GM18858 (cell line): ENCODE measurements at regions not wholly inside any gene's neighbourhood (a gene's known extent, or its start where the extent isn't known, plus 50 kb on each side); places are given as distances from the start of the nearest gene placed in this dataset.
"Not testable (repeated sequence)": the region's sequence is repeated elsewhere in the genome, so short reads cannot be mapped to it uniquely, and the experiment has no call there.

ENCODE experiments used
- ATAC-seq: cut with Tn5 transposase; IDR thresholded peaks from one replicate; pipeline ENCODE4 v1.9.1; 2021; ENCODE audit not compliant: unreplicated experiment

DNA sequence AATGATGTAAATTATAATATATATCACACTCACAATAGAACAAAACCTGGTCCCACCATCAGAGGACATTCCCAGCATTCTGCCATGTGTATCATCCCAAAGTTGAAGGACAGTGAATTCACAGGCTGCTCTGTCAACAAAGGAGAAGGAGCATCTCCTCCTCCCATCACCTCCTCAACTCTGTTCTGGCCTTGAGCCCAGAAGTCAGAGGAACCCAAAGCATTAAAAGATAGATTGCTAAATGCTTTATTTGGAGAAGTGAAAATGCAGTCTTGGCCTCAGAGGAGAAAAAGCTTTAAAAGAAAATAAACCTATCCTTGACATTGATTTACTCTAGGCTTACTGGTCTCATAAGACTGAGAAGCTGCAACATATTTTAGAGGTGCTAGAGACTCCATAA, 268.8 kb upstream of the RASGEF1B start:
- ATAC-seq = no peak

DNA sequence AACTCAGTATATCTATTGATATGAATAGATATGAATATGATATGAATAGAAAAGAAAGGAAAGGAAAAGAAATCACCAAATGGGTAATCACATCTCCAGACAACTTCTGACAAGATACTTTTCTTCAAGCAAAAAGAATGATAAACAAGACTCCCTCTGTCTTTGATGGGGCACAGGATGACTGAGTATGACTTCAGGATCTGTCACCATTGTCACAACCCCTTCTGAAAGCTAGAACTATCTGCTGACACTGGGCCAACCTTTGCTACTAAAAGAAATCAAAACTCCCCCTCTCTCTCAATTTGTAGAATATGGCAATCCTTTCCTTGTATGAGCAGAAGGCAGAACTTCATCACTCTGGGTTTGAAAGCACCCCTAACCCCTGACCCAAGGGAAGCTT, 267.2 kb upstream of the RASGEF1B start:
- no peak for ATAC-seq

DNA sequence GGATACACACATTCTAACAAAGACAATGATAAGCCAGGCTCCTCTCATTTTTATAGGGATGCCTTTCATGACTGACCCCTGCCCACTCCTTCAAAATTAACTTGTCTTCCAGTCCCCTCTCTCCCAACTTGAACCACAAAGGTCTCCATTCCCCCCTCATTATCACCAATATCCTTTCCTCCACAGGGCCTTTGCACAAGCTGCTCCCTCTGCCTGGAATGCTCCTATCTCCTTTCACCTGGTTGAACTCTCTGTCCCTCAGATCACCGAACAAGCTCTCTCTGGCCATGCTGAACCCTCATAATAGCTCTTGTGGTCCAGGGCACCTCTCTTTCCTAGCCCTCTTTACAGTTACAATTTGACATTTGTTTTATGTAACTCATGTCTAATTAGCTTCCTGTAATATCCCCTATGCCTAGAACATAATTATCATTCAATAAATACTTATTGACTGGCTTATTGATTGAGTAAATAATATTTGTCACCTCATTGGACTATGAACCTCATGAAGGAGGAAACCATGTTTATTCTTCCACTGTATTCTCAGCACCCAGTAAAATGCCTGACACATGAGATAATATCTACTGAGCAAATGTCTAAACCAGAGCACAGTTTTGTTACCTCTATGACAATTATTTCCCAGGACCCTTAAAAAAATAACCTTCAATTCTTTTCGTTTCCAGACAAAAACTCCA, 266.3 kb upstream of the RASGEF1B start:
- ATAC-seq = no peak

DNA sequence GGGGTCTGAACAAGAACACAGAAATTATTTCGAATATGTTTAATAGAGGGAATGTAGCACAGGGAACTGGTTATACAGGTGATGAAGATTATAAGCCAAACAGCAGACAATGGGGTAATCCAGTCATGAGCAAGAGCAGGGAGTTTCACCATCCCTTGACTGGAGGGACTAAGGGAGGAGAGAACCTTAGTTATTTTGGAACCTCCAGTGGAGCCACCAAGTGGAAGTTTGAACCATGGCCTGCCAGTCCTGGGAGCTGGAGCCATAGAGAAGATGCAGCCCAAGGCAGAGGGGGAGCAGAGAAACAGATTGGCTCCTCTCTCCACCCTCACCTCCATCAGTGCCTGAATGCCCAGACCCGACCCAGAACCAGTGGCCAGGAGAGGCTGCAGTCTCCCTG, 264.6 kb upstream of the RASGEF1B start:
- ATAC-seq = no peak

DNA sequence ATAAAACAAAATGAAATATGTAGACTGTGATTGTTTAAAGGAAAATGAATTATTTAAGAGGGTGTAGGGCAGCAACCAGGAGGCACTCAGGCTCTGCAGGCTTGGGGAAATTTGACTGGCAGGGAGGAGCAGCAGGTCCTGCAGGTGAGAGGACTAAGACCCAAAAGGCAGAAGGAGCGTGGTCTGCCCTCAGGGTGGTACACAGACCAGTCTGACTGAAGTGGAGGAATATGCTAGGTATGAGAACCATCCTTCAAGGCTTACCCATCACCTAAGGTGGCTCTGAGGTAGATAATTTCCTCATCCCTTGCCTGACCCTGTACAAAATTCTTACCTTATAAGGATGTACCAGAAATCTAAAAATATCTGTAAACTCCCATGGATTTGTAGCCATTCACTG, 261.3 kb upstream of the RASGEF1B start:
- ATAC-seq = no peak

DNA sequence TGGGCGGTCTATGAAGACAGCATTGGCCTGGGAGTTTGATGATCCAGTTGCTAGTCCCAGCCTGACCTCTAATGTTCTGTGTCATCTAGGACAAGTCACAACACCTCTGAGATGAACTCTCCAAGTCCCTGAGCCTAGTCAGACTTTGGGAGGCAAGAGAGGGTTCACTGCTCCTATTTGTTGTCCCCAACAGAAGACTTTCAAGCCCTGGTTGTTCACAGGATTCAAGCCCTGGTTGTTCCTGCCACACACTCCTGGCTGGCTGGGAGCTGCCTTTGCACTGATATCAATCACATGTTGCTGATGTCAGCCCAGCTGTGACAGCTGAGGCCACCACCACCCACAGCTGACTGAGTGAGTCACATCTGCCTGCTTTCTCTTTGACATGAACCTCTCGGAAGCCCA, 253.2 kb upstream of the RASGEF1B start:
- ATAC-seq = peak; percentile 100

DNA sequence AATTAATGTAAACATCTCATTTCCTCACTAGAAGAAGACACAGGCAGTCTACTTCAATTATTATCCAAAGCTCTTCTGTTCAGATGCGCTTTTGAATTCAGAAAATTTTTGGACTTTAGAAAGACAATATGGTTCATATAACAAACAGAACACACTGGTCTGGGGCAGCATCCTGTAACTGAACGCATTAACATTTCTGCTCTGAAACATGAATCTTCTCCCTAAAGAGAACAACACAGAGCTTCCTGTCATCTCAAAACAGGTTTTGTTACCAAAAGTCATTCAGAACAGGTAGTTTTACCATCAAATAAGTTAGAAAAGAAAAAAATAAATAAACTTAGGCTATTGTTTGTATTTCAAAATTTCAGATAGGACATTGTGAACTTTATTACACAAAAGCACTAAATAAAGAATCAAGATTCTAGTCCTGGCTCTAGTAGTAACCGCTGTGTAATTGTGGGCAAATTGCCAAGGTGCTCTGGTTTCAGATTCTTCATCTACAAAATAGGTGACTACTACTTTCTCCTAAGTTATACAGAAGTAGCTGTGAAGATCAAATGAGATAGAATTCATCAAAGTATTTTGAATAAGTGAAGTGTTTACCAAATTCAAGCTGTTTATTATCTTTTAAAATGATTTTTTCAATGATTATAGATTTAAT, 252.3 kb upstream of the RASGEF1B start:
- no peak for ATAC-seq

DNA sequence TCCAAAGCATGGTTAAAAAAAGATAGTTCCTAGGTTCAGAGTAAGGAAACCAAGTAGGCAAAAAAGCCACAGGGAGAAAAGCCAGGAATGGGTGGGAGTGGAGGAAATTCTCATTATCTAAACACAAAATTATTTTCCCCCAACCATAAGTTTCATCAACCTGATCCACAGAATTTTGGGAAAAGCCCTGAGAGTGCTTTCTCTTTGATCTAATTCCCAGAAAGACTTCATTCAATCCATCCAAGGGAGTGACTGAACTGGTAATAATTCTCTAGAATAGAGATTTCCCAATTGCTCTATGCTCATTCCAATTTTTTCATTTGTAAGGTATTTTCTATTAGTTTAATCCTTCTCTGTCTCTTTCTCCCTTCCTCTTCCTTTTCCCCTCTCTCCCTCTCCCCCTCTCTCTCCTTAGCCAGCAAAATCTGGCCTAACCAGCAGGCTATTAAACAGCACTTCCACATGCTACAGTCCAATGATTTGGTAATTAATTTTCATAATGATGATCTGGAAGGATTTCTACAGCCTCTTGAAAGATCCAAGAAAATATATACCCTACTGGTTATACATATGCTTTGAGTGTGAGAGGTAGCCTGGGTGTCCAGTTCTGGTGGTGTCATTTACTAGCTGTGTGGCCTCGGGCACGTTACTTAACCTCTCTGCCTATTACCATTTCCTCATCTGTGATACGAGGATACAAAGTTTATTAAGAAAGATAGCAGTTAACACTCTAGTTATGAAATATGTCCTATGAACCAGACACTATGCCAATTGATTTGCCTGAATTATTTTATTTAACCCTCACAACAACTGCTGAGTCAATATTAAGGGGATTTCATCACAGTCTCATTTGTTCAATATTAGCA, 251.5 kb upstream of the RASGEF1B start:
- no peak for ATAC-seq

DNA sequence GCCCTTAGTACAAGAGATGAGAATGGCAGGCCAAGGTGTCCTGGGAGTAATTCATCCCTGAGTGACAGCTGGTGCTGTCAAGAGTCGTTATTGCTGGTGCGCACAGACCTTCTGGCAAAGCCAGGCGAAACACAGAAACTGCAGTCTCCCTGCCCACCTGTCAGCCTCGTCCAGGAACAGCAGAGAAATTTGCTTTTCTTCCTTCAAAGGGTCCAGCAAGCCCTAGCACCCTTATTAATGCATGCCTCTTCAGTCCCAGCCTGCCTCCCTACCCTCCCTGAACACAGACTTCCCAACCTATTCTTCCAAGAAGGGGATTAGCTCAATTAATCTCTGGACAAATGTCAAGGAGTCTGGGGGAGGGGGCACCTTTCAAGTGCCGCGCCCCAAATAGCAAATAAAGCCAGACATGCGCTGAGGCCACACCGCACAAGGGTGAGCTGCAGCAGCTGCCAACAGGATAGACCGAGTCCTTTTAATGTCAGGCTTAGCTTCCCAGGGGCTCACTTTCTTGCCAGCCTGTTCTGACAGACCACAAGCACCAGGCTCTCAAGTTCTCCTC, 250.7 kb upstream of the RASGEF1B start:
- ATAC-seq = no peak

DNA sequence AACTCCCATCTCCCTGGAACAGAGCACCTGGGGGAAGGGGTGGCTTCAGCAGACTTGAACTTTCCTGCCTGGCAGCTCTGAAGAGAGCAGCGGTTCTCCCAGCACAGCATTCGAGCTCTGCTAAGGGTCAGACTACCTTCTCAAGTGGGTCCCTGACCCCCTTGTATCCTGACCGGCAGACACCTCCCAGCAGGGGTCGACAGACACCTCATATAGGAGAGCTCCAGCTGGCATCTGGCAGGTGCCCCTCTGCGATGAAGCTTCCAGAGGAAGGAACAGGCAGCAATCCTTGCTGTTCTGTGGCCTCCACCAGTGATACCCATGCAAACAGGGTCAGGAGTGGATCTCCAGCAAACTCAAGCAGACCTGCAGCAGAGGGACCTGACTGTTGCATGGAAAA, 244.1 kb upstream of the RASGEF1B start:
- ATAC-seq = no peak

DNA sequence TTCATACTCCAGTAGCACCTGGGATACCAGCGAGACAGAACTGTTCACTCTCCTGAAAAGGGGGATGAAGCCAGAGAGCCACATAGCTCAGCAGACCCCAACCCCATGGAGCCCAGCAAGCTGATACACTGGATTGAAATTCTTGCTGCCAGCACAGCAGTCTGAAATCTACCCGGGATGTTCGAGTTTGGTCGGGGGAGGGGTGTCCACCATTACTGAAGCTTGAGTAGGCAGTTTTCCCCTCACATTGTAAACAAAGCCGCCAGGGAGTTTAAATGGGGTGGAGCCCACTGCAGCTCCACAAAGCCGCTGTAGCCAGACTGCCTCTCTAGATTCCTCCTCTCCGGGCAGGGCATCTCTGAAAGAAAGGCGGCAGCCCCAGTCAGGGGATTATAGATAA, 243.7 kb upstream of the RASGEF1B start:
- ATAC-seq = not testable (repeated sequence)

DNA sequence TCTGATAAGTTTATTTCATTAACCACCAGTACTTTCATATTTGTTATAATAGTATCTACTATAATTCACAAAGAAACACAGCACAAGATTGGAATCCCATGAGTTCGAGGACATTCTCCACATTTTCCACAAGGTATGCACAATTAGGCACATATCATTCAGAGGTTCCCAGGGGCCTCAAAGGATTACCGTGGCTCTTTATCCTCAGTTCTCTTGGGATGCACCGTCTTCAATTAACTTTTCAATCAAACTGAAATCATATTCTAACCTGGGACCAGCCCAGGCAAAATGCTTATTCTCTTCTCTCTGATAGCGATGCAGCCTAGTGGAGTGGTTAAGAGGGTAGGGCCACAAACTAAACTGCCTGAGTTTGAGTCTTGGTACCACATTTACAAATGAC, 242.6 kb upstream of the RASGEF1B start:
- ATAC-seq = no peak

DNA sequence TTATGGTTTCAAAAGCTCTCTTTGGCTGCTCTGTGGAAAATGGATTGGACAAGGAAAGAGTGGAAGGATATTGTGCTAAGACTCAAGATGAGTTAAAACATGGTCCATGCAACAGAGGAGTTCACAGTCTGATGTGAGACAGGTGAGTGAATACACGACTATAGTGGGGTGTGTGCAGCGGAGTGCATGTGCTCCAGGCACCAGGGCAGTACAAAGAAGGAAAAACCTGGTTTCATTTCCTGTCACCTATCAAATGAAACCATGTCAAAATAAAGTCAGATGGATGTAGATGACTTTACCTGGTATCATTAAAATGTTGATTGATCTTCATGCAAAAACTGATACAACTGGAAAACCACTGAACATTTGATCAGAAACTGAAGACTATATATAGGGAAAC, 241.0 kb upstream of the RASGEF1B start:
- no peak for ATAC-seq

DNA sequence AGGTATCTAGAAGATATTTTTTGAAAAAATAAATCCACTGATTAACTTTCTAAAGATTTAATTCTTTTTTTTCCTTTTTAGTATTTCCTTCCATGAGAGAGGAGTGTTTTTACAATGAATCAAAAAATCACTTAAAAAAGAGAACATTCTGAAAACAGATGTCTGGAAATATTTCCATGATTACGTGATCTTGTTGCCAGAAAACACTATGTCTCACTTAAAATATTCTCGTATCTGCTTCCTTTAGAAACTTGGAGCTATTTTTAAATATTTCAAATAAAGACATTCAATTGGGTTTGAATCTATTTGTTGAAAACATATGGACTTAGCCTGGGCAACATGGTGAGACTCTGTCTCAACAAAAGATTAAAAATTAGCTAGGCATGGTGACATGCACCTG, 232.8 kb upstream of the RASGEF1B start:
- no peak for ATAC-seq

DNA sequence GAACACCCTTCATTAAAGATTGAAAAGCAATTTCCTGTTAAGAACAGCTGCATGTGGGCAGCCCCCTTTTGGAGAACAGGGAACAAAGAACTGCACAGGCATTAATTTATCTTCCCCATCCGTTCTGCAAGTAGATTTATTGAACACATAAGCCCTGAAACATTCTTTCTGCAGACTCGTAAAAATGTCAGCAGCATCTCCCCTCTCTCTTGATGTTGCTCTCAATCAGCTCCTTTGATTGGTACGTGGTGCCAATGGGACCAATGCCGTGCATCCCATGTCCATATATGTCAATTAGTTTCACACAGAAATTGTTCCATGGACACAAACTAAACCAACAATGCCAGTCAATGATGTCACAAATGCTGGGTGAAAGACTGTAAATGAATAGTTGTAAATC, 228.5 kb upstream of the RASGEF1B start:
- ATAC-seq = no peak

DNA sequence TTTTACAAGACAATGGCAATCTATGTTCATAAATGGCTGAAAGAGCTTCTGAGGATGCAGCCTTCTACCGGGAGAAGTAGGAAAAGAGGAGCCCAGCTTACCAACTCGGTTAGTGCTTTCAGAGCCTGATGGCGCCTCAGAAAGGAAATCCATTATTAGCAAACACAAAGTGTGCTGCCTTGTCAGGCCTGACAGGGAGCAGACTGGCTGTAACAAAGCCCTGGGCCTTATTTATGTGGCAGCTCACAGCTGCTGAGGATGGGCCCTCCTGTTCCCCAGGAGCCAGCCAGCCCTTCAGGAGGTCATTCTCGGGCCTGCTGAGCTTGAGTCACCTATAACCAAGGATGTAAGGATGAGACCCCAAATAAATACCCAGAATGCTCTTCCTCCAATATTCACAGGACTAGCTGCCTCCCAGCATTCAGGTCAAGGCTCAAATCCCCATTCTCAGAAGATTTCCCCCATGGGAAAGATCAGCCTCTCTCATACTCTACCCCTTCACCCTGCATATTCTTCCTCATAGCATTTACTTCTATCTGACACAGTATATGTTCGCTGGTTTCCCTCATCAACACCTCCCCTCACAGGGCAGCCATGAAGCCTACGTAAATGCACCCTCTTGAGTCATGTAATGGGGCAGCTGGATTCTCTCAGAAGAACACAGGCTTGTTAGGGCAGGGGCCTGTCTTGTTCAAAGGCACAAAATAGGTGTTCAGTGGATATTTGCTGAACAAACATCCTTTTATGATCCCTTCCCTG, 227.0 kb upstream of the RASGEF1B start:
- no peak for ATAC-seq

DNA sequence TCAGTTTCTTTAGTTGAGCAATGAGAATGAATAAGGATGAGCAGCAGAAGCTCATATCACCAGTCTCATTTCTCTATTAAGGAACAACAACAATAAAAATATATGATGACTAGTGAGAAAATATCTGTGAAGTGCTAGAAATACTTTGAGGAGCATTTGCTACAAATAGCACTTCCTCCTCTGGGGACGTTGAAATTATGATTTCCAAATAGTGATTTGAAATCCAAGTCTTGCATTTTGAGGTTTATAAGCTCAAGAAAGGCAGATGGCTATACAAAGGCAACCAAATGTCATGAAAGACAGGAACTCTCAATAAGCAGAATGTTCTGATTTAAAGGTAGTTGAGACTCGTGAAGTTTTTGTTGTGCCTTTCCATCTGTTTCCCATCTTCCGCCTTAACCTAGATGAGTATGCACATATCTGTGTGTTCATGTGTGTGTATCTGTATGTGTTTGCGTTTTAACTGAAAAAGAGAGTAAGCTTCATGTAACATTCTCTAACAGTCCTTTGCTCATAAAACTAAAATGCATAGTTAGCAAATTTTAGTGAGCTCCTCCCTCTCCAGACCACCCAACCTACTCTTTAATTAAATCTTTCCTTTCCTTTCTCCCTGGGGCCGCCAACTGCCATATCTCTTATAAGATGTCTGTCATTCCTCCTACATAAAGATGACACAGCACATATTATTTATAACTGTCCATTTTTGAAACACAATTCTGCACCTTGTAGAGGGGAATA, 222.6 kb upstream of the RASGEF1B start:
- no peak for ATAC-seq

DNA sequence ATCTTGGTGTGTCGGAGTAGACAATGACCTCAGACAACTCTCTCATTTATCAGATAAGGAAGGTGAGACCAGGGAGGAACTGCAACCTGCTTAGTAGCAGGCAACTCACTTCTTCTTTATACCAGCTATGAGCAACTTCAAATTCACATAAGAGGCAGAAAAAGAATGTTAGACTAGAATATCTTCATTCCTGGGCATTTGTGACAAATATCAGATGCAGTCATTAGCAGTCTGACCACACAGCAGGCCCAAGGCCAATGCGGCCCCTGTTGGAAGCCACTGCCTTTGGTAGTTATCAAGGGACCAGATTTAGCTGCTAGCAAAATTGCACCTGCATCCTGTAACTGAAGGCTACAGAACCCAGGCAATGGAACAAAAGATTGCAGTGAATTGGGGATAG, 219.2 kb upstream of the RASGEF1B start:
- ATAC-seq = no peak

DNA sequence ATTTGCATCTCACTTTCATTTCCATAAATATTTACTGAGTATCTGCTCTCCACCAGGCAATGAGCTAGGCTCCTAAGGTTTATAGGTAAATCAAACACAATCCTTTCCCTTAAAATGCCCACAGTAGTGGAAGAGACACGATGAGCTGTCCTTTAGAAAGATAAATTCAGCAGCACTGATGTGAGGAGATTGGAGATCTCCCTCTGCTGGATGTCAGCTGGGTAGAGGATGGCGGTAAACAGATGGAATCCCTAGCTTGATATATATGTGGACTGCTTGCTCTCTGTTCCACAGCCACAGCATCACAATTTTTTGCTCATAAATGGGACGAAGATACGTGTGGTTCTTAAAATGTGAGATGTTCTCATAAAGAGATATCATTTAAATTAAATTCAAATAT, 216.4 kb upstream of the RASGEF1B start:
- ATAC-seq = no peak

DNA sequence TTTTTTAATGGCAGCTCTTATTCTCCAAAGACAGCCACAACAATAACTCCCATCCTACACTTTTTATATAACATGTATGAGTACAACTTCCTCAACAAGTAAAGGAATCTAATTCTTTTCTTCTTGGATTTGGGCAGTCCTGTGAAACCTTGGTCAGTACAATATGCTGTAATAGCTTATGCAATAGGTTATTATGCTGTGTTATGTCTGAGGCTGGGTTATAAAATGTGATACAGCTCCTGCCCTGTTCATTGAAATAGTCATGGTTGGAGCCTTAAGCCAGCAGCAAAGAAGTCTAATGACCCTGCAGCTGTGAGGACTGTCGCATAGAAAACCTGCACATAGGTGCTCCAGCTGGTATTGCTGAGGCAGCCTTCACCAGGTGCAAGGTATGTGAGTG, 215.8 kb upstream of the RASGEF1B start:
- ATAC-seq = no peak
